NCI-H1092 treated with DMSO at 0.1 percent for 48 hours (cell line): ENCODE measurements at regions not wholly inside any gene's neighbourhood (a gene's known extent, or its start where the extent isn't known, plus 50 kb on each side); places are given as distances from the start of the nearest gene placed in this dataset.
A peak's percentile ranks its signal among the peaks of the same experiment; 100 is the strongest.

Source experiments
- DNase-seq: peaks from one replicate; lab custom pipeline; 2025; lab: John Stamatoyannopoulos, UW

GRCh38 chr18:29160170-29160569 lies 983.2 kb upstream of the CDH2 start:
- peak; percentile 98 for DNase-seq

GRCh38 chr18:29157905-29158304 lies 981.0 kb upstream of the CDH2 start:
- no peak for DNase-seq

GRCh38 chr18:29157057-29157780 lies 980.3 kb upstream of the CDH2 start:
- no peak for DNase-seq

- DNase-seq: no peak
These were observed 979.6 kb upstream of the CDH2 start for GRCh38 chr18:29156531-29156930.

GRCh38 chr18:29154758-29155725 lies 978.1 kb upstream of the CDH2 start:
- no peak for DNase-seq

- DNase-seq: no peak
These were observed 977.3 kb upstream of the CDH2 start for GRCh38 chr18:29154196-29154757.

GRCh38 chr18:29153091-29153490 lies 976.2 kb upstream of the CDH2 start:
- DNase-seq: no peak

- DNase-seq: no peak
These were observed 971.0 kb upstream of the CDH2 start for GRCh38 chr18:29147944-29148343.

- DNase-seq: no peak
These were observed 969.1 kb upstream of the CDH2 start for GRCh38 chr18:29146068-29146467.

GRCh38 chr18:29140590-29140989 lies 963.7 kb upstream of the CDH2 start:
- no peak for DNase-seq

GRCh38 chr18:29137773-29138495 lies 961.0 kb upstream of the CDH2 start:
- DNase-seq: no peak

- DNase-seq: no peak
These were observed 947.0 kb upstream of the CDH2 start for GRCh38 chr18:29123706-29124530.

- DNase-seq: no peak
These were observed 927.7 kb upstream of the CDH2 start for GRCh38 chr18:29104671-29105070.

GRCh38 chr18:29104227-29104626 lies 927.3 kb upstream of the CDH2 start:
- DNase-seq: no peak

GRCh38 chr18:29096079-29096770 lies 919.3 kb upstream of the CDH2 start:
- peak; percentile 88 for DNase-seq

- DNase-seq: no peak
These were observed 910.8 kb upstream of the CDH2 start for GRCh38 chr18:29087616-29088246.

GRCh38 chr18:29084120-29084519 lies 907.2 kb upstream of the CDH2 start:
- peak; percentile 50 for DNase-seq

- peak; percentile 50 for DNase-seq
These were observed 906.6 kb upstream of the CDH2 start for GRCh38 chr18:29083545-29083944.

GRCh38 chr18:29080946-29081345 lies 904.0 kb upstream of the CDH2 start:
- DNase-seq: no peak

GRCh38 chr18:29078273-29078672 lies 901.3 kb upstream of the CDH2 start:
- DNase-seq: peak; percentile 16
